C4-2B (cell line): ENCODE measurements at regions not wholly inside any gene's neighbourhood (a gene's known extent, or its start where the extent isn't known, plus 50 kb on each side); places are given as distances from the start of the nearest gene placed in this dataset.

Experiments used
- H3K27ac ChIP-seq: fragments of 450-650 bp; 2 replicates; pipeline ENCODE4 v1.5.1; 2017
- CTCF ChIP-seq: fragments of 450-650 bp; conservative IDR thresholded peaks from 2 replicates; pipeline ENCODE4 v1.5.1; 2017; ENCODE audit warnings: mild to moderate bottlenecking
- ZFX ChIP-seq: fragments of 450-650 bp; IDR thresholded peaks from 2 replicates; pipeline ENCODE4 v1.6.1; 2017

GRCh38 chr7:42372479-42372878 lies 135.5 kb upstream of the GLI3 start:
- H3K27ac ChIP-seq, result no peak overlapping the region
- no peak for TF ChIP-seq ZFX
- no peak for TF ChIP-seq CTCF

GRCh38 chr7:42359946-42360345 lies 122.9 kb upstream of the GLI3 start:
- no peak overlapping the region for H3K27ac ChIP-seq
- TF ChIP-seq ZFX (no peak), CTCF (no peak)

GRCh38 chr7:42351316-42351935 lies 114.4 kb upstream of the GLI3 start:
- TF ChIP-seq CTCF, result no peak
- no peak for TF ChIP-seq ZFX
- no peak overlapping the region for H3K27ac ChIP-seq

GRCh38 chr7:42350801-42351200 lies 113.8 kb upstream of the GLI3 start:
- H3K27ac ChIP-seq, result no peak overlapping the region
- no peak for TF ChIP-seq CTCF
- no peak for TF ChIP-seq ZFX

GRCh38 chr7:42348631-42349030 lies 111.6 kb upstream of the GLI3 start:
- TF ChIP-seq CTCF (no peak), ZFX (no peak)
- no peak overlapping the region for H3K27ac ChIP-seq

GRCh38 chr7:42348071-42348470 lies 111.1 kb upstream of the GLI3 start:
- H3K27ac ChIP-seq, result no peak overlapping the region
- TF ChIP-seq CTCF (no peak), ZFX (no peak)

- TF ChIP-seq ZFX, result no peak
- TF ChIP-seq CTCF, result no peak
- H3K27ac ChIP-seq, result no peak overlapping the region
These were observed 110.6 kb upstream of the GLI3 start for GRCh38 chr7:42347616-42348015.
